Activated T-cell treated with anti-CD3 and anti-CD28 coated beads for 24 hours (primary cell): ENCODE measurements at regions not wholly inside any gene's neighbourhood (a gene's known extent, or its start where the extent isn't known, plus 50 kb on each side); places are given as distances from the start of the nearest gene placed in this dataset.

Source experiments
- DNase-seq: peaks from one replicate; pipeline ENCODE4 v3.0.0-alpha.2; 2020; ENCODE audit warnings: low read depth

- no peak for DNase-seq
Measured at GRCh38 chr6:14455876-14456648, 338.5 kb downstream of the CD83 start.

- no peak for DNase-seq
Measured at GRCh38 chr6:14456941-14457340, 339.4 kb downstream of the CD83 start.

- no peak for DNase-seq
Measured at GRCh38 chr6:14458669-14459266, 341.2 kb downstream of the CD83 start.

- no peak for DNase-seq
Measured at GRCh38 chr6:14459315-14459714, 341.7 kb downstream of the CD83 start.

GRCh38 chr6:14460556-14460955 is 343.0 kb downstream of the CD83 start:
- DNase-seq: no peak

- DNase-seq: no peak
Measured at GRCh38 chr6:14462135-14462534, 344.6 kb downstream of the CD83 start.

GRCh38 chr6:14462566-14462965 is 345.0 kb downstream of the CD83 start:
- no peak for DNase-seq

GRCh38 chr6:14463110-14463509 is 345.5 kb downstream of the CD83 start:
- DNase-seq: no peak

- DNase-seq: no peak
Measured at GRCh38 chr6:14464055-14464454, 346.5 kb downstream of the CD83 start.

- no peak for DNase-seq
Measured at GRCh38 chr6:14464716-14465115, 347.1 kb downstream of the CD83 start.

GRCh38 chr6:14466278-14466677 is 348.7 kb downstream of the CD83 start:
- no peak for DNase-seq

GRCh38 chr6:14467591-14467990 is 350.0 kb downstream of the CD83 start:
- no peak for DNase-seq

- no peak for DNase-seq
Measured at GRCh38 chr6:14468647-14469321, 351.2 kb downstream of the CD83 start.

GRCh38 chr6:14470101-14470500 is 352.5 kb downstream of the CD83 start:
- DNase-seq: no peak

GRCh38 chr6:14470671-14471070 is 353.1 kb downstream of the CD83 start:
- no peak for DNase-seq

GRCh38 chr6:14472255-14472985 is 354.8 kb downstream of the CD83 start:
- DNase-seq: no peak

GRCh38 chr6:14472986-14473337 is 355.4 kb downstream of the CD83 start:
- DNase-seq: no peak

GRCh38 chr6:14474816-14475215 is 357.2 kb downstream of the CD83 start:
- no peak for DNase-seq

- DNase-seq: no peak
Measured at GRCh38 chr6:14475306-14475705, 357.7 kb downstream of the CD83 start.

- DNase-seq: no peak
Measured at GRCh38 chr6:14476793-14477531, 359.4 kb downstream of the CD83 start.

- DNase-seq: no peak
Measured at GRCh38 chr6:14477559-14477958, 360.0 kb downstream of the CD83 start.
